ENCODE measurements at regions not wholly inside any gene's neighbourhood (a gene's known extent, or its start where the extent isn't known, plus 50 kb on each side); places are given as distances from the start of the nearest gene placed in this dataset.
"Not testable (repeated sequence)": the region's sequence is repeated elsewhere in the genome, so short reads cannot be mapped to it uniquely, and the experiment has no call there.

- Histone ChIP-seq H3K4me1 (ENCODE audit: insufficient read depth, poor library complexity, severe bottlenecking) (no peaks in the 10 kb centered on the region), H3K27ac (ENCODE audit: poor library complexity, severe bottlenecking) (no peak overlapping the region), H3K4me3 (ENCODE audit: severe bottlenecking) (no peak overlapping the region), H3K27me3 (ENCODE audit: insufficient read depth, poor library complexity, severe bottlenecking) (peaks cover 10% of the 10 kb centered on the region), H3K9me3 (ENCODE audit: severe bottlenecking) (no peaks in the 10 kb centered on the region), H3K36me3 (ENCODE audit: low read depth) (no peaks in the 10 kb centered on the region)
- TF ChIP-seq CTCF (IDR thresholded peaks at IDR 0.05; ENCODE audit: poor library complexity, severe bottlenecking), result no peak
- ATAC-seq (ENCODE audit: low read depth), result no peak
- DNase-seq (ENCODE audit: low spot score), result no peak
Observed at GRCh38 chr9:106174346-106174745, 480.0 kb downstream of the TMEM38B start.

- peaks cover 10% of the 10 kb centered on the region for H3K27me3 ChIP-seq (ENCODE audit: insufficient read depth, poor library complexity, severe bottlenecking)
- no peaks in the 10 kb centered on the region for H3K36me3 ChIP-seq (ENCODE audit: low read depth)
- DNase-seq (ENCODE audit: low spot score) (no peak), ATAC-seq (ENCODE audit: low read depth) (no peak)
- H3K9me3 ChIP-seq (ENCODE audit: severe bottlenecking), result no peaks in the 10 kb centered on the region
- H3K4me1 ChIP-seq (ENCODE audit: insufficient read depth, poor library complexity, severe bottlenecking), result no peaks in the 10 kb centered on the region
- no peak for TF ChIP-seq CTCF (IDR thresholded peaks at IDR 0.05; ENCODE audit: poor library complexity, severe bottlenecking)
- no peak overlapping the region for H3K27ac ChIP-seq (ENCODE audit: poor library complexity, severe bottlenecking)
- H3K4me3 ChIP-seq (ENCODE audit: severe bottlenecking), result no peak overlapping the region
Observed at GRCh38 chr9:106177216-106177615, 482.9 kb downstream of the TMEM38B start.

- ATAC-seq (ENCODE audit: low read depth) (no peak), DNase-seq (ENCODE audit: low spot score) (no peak)
- Histone ChIP-seq H3K27ac (ENCODE audit: poor library complexity, severe bottlenecking) (no peak overlapping the region), H3K27me3 (ENCODE audit: insufficient read depth, poor library complexity, severe bottlenecking) (peaks cover 4% of the 10 kb centered on the region), H3K4me3 (ENCODE audit: severe bottlenecking) (no peak overlapping the region), H3K36me3 (ENCODE audit: low read depth) (no peaks in the 10 kb centered on the region), H3K4me1 (ENCODE audit: insufficient read depth, poor library complexity, severe bottlenecking) (no peaks in the 10 kb centered on the region), H3K9me3 (ENCODE audit: severe bottlenecking) (no peaks in the 10 kb centered on the region)
- no peak for TF ChIP-seq CTCF (IDR thresholded peaks at IDR 0.05; ENCODE audit: poor library complexity, severe bottlenecking)
Observed at GRCh38 chr9:106179191-106179590, 484.9 kb downstream of the TMEM38B start.

- not testable (repeated sequence) for H3K4me1 ChIP-seq (ENCODE audit: insufficient read depth, poor library complexity, severe bottlenecking); H3K36me3 ChIP-seq (ENCODE audit: low read depth); DNase-seq (ENCODE audit: low spot score); H3K27me3 ChIP-seq (ENCODE audit: insufficient read depth, poor library complexity, severe bottlenecking); H3K9me3 ChIP-seq (ENCODE audit: severe bottlenecking); H3K4me3 ChIP-seq (ENCODE audit: severe bottlenecking); H3K27ac ChIP-seq (ENCODE audit: poor library complexity, severe bottlenecking); ATAC-seq (ENCODE audit: low read depth)
Observed at GRCh38 chr9:106203815-106204516, 509.6 kb downstream of the TMEM38B start.

GRCh38 chr9:106207298-106207697, 513.0 kb downstream of the TMEM38B start:
- peaks cover 3% of the 10 kb centered on the region for H3K27me3 ChIP-seq (ENCODE audit: insufficient read depth, poor library complexity, severe bottlenecking)
- TF ChIP-seq CTCF (IDR thresholded peaks at IDR 0.05; ENCODE audit: poor library complexity, severe bottlenecking), result no peak
- no peaks in the 10 kb centered on the region for H3K36me3 ChIP-seq (ENCODE audit: low read depth)
- no peaks in the 10 kb centered on the region for H3K9me3 ChIP-seq (ENCODE audit: severe bottlenecking)
- ATAC-seq (ENCODE audit: low read depth), result no peak
- no peak overlapping the region for H3K4me3 ChIP-seq (ENCODE audit: severe bottlenecking)
- H3K27ac ChIP-seq (ENCODE audit: poor library complexity, severe bottlenecking), result no peak overlapping the region
- DNase-seq (ENCODE audit: low spot score), result no peak
- no peaks in the 10 kb centered on the region for H3K4me1 ChIP-seq (ENCODE audit: insufficient read depth, poor library complexity, severe bottlenecking)

Measured in RWPE2 (cell line).